EL (cell line): ENCODE measurements at regions not wholly inside any gene's neighbourhood (a gene's known extent, or its start where the extent isn't known, plus 50 kb on each side); places are given as distances from the start of the nearest gene placed in this dataset.

Experiments used
- DNase-seq: peaks from one replicate; pipeline ENCODE4 v3.0.0-alpha.2; 2016

DNA sequence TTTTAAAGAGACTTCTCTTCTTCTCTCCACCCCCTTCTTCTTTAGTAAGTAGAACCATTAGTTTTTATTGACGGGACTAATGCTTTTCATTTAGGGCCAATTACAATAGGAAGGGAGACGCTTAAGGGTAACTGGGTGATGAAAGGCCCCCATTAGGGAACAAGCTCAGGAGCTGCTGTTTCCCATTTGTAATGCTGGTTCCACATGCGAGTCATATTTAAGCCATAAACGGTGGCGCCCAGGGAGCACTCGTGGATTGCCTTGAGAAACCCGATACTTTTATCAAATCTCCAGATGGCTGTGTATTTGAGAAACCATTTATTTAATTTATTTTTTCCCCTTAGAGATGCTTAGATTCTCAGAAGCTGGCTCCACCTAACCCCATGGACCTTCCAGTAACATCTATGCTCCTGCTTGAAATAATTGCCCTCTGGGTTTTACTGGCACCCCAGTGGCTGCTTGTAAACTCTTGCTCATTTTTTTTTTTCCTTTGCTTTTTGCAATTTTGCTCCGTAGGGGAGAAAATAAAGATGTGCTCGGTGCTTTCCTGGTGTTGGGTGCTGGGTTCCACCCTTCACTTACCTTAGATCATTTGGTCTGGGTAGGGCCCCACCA lies 124.2 kb upstream of the MSX1 start:
- no peak for DNase-seq

DNA sequence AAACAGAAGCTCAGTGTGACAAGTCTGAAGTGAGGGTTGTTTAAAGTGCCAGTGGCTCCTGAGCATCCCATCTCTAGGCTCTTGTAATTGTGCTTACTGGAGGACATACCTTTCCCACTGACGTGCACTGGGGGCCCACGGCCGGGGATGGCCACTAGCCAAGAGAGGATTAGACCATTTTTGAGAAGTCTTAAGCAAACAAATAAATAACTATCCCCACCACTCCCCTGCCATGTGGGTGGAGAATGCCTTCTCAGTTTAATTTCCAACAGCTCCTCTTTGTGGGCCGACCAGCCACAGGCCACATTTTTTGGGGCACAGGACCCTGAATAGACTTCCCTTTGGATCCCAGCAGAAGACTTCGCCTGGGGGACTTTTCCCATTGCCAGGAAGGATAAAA lies 125.0 kb upstream of the MSX1 start:
- DNase-seq = no peak

DNA sequence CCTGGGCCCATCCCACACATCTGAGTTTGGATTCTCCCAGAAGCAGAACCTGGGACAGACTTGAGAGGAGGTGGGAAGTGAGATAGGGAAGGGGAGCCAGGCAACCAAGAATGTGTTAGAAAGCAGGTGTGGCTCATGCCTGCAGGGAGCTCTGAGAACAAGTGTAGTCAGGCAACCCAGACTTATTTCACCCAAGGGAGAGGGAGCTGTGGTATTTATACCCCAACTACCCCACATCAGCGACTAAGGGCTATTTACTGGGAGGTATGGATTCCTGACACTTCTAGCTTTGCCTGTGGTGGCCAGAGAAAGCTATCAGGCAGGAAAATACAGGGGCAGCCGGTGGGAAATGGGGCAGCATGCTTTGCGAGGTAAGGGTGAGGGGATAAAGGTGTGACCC lies 125.8 kb upstream of the MSX1 start:
- no peak for DNase-seq

DNA sequence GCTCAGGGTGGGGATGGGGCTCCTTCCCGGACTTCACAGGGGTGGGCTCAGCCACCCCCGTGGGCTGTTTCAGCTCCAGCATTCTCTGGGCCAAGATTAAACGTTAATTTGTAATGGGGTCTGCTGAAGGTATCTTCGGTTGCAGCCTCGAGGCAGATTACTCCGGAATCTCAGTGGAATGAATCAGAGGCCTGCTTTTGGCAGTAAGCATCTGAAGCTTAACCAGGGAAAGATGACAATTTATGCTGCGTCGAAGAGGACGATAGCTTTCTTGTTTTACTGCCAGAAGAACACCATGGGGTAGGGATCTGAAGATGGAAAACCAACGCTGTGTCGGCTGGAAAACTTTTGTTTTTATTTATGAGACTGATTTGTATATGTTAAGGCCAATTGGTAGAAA lies 129.2 kb upstream of the MSX1 start:
- DNase-seq = no peak

DNA sequence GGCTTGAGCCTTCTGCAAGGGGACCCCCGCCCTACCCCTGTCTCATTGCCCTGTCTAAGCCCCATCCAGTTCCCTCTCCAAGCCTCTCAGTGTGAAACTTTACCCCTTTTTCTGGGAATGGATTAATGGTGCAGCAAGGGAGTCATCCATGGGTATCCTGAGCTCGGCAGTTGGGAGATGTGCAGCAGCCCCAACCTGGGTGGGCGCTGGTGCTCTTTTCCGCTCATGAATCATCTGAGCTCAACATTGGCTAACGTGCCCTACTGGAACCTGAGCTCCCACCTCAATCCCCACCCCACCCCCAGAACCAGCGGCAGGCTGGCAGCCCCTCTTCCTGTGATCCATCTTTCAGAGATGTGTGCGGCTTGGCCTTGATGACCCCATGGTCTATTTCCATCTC lies 130.3 kb upstream of the MSX1 start:
- DNase-seq = no peak

DNA sequence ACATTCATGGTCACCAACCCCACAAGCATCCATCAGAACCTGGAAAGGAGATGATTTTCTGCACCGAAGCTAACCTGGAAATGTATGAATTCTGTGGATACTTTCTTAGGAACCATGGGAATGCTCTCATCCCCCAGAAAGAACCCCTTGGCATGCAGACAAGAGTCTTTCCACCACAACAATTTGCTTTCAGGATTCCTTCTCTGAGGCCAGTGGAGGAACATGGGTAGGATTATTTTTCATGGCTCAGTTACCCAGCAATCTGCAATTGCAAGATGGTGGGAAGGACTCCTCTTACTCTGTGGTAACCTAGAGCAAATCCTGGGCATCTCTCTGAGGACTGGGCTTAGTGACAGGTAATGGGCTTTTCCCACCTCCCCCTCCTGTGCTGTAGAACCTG lies 131.9 kb upstream of the MSX1 start:
- DNase-seq = no peak

DNA sequence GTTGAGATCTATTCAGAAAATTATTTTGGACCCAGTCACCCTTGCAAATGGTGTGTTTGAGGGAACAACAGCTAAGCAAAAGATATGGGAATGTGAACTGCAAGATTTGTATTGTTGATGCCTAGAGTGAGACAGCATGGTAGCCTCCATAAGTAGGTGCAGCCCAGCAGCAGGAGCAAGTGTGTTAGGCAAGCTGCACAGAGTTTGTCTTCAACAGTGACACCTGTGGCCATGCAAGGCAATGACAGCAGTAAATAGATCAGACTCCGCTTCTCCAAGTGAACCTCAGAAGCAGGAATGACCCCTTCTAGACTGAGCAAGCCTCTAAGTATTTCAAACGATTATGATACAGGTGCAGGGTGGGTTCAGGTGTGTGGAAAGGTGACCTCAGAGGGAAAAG lies 133.4 kb upstream of the MSX1 start:
- DNase-seq = no peak

DNA sequence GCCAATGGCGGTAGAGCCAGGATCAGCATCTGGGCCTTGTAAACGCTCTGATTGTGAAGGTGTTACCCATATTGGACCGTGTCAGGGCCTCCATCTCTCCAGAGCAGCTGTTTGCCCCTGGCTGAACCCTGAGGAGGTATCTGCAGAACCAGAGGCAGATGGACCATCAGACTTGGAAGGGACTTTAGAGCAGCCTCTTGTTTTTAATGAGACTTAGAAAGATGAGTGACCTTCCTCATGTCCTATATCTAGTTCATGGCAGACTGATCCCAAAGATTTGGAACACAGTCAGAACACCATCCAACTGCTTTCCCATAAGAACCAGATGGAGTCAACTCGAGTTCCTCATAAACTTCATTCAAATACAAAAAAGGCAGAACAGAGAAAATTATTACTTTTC lies 135.1 kb upstream of the MSX1 start:
- no peak for DNase-seq

DNA sequence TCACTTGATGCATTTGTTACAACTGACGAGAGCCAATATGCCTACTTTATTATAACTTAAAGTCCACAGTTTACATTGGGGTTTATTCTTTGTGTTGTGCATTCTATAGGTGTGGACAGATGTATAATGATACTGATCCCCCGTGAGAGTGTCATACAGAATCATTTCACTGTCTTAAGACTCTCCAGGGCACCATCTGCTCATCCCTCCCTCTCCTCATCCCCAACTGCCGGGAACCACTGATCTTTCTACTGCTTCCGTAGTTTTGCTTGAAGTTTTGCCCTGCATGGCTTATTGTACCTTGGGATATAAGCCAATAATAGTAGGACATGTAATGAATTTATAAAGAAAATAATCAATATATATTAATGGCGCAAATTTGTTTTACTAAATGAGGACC lies 137.8 kb upstream of the MSX1 start:
- DNase-seq = no peak

DNA sequence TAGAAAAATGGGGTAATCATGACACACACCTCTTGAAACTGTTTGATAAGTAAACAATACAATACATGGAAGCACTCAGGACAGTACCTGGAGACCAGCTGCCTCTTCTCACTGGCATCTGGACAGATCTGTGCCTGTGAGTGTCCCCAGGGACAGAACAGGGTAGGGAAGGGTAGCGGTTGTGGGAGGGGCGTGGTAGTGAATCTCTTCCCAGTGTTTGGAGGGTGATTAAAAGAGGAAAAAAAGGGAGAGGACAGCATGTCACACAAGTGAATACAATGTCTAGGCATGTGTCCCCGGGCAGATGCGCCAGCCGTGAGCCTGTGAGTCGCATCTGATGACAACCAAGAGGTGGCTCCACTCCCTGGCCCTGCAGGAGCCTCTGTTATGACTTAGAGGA lies 138.8 kb upstream of the MSX1 start:
- no peak for DNase-seq

DNA sequence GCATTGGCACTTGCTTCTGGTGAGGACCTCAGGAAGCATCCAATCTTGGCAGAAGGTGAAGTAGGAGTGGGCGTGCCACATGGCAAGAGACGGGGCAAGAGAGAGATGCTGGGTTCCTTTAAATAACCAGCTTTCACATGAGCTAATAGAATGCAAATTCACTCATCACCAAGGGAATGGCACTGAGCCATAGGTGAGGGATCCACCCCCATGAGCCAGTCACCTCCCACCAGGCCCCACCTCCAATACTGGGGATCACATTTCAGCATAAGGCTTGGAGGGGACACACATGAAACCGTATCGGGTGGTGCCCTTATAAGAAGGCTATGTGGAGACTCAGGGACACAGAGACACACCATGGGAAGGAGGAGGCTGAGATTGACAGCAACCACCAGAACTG lies 140.0 kb upstream of the MSX1 start:
- no peak for DNase-seq

DNA sequence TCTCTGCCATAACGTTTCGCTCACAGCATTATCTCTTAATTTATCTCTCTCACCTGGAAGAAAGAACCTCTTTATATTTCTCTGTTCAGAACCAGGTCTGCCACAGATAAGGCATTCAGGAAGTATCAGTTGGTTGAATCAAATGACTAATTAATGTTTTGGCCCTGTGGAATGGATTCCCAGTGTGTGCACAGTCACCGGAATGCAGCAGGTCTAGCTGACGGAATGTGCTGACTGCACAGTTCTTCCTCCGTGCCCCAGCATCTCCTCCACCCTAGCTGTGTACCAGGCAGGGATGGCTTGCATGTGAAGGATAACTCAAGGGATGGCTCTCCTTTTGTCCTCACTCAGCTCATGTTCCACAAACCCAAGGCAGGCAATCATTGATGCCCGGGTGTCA lies 141.8 kb upstream of the MSX1 start:
- no peak for DNase-seq

DNA sequence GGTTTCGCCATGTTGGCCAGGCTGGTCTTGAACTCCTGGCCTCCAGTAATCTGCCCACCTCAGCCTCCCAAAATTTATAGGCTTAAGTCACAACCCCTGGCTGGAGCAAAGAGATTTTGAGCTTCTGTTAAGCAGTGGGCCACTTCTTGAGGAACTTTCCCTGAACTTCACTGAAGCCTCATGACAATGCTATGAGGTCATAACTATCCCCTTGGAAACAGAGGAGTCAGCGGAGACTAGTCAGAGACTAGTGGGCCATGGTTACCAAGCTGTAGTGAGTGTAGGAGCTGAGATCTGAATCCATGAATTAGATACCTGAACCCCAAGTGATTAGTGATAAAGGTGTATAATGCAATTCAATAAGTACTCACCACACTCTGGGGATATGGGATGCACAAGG lies 145.1 kb upstream of the MSX1 start:
- peak; percentile 45 for DNase-seq

DNA sequence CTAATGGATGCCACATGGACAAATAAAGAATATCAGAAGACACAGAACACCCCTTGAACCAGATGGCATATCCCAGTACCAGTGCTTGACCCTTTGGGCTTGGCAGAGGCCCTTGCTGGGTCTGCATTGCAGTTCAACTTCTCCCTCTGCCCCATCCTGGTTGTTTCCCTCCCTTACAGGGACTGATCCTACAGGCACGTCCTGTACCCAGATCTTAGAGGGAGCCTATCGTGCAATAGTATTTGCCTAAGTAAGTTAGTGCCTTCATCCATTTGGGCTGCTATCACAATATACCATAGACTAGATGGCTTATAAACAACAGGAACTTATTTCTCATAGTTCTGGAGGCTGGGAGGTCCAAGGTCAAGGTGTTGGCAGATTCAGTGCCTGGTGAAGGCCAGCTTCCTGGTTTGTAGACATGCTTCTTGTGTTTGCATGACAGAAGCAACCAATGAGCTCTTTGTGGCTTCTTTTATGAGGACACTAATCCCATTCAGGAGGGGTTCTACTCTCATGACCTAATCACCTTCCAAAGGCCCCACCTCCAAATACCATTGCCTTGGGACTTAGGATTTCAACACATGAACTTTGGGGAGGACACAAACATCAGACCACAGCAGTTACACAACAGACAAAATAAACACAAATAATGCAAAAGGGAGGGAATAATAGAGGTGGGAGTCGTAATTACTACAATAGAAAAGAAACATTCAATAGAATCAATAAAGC lies 146.5 kb upstream of the MSX1 start:
- peak; percentile 7 for DNase-seq

DNA sequence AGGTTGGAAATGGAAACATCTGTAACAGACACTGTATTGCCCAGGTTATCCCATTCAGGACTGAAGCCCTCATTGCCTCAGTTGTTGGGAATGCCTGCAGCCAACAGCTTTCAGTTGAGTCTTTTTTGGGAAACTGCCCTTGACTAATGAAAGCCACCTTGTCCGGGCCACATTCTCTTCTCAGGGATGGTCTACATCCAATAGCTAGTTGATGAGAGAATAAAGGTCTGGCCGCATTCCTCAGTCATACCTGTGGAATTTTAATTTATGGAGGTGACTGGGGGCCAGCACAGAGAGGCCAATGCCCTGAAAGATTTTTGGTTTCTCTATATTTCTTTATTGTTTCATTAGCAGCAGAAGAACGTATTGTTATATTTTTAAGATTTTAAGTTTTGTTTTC lies 147.6 kb upstream of the MSX1 start:
- no peak for DNase-seq

DNA sequence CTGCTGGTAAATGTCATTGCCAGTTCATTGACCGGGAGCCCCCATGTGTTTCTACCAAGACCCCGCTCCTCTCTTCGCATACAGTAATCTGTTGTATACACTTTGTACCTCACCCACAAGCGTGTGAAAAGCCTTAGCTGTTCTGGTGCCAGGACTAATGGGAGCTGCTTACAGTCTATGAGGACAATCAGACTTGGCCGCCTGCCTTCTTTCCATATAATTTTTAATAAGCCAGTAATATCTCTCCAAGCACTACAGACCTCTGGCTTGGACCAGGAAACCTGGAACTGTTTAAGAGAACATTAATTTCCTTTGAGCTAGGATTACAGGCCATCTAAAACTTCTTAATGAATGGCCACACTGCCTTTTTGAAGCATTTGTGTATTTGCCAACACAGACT lies 149.7 kb upstream of the MSX1 start:
- no peak for DNase-seq

DNA sequence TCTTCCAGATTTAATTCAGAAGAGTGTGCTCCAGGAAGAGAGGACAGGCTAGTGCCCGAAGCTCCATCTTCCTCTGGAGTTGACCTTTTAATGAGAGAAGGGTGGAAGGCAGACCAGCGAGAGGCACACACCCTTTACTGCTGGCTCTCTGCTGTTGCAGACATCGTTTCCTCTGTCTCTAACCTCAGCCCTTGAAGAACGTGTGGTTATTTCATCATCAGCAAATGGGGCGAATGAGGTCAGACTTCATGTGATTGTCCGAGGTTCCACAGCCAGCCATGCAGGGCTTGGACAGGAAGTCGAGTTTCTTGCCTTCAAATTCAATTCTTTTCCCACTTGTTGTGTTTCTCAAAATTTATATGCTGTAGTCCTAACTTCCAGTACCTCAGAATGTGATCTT lies 155.2 kb upstream of the MSX1 start:
- peak; percentile 51 for DNase-seq

DNA sequence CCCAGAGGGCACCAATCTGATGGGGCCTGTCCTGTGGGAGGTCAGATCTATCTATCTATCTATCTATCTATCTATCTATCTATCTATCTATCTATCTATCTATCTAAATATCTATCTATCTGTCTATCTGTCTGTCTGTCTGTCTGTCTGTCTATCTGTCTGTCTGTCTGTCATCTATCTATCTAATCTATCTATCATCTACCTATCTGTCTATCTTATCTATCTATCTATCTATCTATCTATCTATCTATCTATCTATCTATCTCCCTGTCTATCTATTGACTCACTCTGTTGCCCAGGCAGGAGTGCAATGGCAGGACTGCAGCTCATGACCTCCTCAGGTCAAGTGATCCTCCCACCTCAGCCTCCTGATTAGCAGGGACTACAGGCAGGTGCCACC lies 155.7 kb upstream of the STX18 start:
- DNase-seq = no peak

DNA sequence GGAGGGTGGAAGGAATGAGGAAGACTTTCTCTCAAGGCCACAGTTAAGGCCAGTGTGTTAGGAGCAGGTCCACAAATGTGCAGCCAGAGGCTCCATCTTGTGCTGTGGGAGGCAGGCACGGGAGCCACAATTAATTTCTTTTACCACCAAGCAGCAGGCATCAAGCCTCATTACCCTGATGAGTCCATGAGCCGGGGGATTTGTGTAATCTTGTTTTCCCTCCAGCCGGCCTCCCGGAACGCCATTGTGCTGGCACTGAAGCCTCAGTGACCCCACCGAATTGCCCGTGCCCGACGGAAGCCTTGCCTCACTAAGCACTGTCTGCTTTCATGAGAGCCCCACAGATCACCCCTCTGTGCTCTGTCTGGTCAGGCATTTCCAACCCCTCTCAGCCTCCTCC lies 154.7 kb upstream of the STX18 start:
- DNase-seq = no peak

DNA sequence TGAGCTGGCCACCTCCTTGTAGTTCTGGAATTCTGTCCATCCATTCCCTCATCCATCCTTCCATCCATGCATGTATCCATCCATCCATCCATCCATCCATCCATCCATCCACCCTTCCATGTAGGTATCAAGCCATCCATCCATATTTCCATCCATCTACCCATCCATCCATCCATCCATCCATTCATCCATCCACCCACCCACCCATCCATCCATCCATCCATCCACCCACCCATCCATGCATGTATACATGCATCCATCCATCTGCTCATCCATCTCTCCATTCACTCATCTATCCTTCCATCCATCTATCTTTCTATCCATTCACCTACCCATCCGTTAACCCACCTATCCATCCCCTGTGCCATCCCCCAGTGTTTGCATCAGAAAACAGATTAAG lies 153.6 kb upstream of the STX18 start:
- DNase-seq = no peak

DNA sequence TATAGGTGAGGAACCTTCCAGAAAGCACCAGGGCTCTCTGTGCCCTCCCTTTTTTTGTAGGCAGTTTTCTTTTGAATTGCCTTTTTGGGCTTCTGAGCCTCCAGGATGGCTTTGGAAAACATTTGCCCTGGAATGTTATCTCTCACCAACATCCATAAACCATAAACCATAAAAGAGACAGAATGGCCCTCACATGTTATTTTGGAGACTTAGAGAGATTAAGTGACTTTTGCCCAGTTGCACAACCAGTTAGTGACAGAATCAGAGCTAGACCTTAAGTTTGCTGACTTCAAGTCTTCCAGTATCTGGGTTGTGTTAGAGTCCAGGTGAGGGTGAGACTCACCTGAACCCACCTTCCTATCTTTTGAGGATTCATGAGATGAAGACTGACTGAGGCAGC lies 153.0 kb upstream of the STX18 start:
- no peak for DNase-seq

DNA sequence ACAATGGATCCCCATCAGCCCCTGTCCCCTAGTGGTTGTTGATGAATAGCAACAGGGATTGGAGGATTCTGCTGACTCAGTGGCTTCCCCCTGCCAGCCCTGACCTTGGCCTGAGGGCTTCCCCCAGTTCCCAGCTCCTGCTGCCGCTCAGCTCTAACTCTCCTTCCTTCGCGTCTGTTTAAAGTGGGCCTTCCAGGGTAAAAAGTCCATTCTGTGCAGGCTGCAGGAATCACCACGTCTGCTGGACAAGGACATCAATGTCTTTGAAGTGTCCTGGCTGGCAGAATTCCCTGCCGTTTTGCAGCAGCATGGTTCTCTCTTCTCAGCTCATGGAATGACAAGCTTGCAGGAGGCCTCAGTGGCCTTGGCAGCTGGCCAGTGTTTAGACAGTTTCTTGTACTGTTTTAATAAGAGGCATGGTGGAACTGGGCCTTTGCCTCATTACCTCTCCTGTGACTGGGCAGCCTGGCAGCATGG lies 152.5 kb upstream of the STX18 start:
- peak; percentile 30 for DNase-seq

DNA sequence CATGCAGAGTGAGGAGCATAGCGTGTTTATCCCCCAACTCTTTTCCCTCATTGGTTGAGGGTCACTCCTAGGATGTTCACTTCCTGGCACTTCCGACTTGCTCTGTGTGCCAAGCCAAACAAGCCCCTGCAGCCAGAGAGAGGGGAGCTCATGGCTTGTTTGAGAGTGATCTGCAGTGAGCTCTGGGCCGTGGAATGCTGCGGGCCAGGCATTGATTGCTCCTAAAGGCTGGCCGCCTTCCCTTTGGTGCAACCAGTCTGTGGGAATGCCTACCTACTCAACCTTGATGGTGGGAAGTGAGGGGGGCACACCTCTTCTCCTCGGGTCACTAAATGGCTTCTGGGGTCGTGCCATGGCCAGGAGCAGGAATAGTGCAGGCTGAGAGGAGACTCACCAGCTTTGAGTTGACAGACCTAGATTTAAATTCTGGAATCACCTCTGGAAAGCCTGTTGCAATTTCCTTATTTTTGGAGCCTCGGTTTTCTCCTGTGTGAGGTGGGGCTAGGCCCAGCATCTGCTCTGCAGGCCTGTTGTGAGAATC lies 152.0 kb upstream of the STX18 start:
- DNase-seq = no peak

DNA sequence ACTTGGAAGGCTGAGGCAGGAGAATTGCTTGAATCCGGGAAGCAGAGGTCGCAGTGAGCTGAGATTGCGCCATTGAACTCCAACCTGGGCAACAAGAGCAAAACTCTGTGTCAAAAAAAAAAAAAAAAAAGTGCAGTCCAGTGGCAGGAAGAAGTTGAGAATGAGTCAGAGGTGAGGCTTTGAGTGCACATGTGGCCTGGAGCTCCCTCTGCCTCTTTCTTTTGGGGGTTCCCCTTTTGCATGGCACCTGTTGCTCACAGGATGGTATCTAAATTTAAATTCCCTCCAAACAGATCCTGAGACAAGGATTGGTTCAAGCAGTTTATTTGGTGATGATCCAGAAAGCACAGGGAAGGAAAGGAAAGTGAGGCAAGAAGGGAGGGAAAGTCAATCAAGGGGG lies 151.4 kb upstream of the STX18 start:
- DNase-seq = peak; percentile 34

DNA sequence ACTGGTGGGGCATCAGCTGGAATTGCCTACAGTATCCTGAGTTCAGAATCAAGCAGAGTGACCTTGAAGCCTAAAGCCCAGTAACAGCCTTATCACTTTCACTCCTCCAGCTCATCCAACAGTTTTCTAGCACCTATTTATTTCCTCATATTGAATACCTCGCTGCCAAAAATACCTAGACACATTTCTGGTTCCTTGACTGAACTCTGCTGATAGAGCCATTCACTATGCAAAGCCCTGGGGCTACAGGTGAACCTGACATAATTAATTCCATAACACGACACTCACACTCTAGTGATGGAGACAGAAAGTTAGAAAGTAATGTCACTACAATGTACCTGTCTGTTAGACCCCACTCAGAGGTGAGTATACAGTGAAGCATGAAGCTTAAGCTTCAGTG lies 149.0 kb upstream of the STX18 start:
- DNase-seq = no peak
